Colonic mucosa (tissue), 4 donors: ENCODE measurements at regions not wholly inside any gene's neighbourhood (a gene's known extent, or its start where the extent isn't known, plus 50 kb on each side); places are given as distances from the start of the nearest gene placed in this dataset.

ENCODE experiments used
- DNase-seq: peaks from one replicate; pipeline ENCODE4 v3.0.0-alpha.2; 2020
- H3K27ac ChIP-seq: fragments of 200-600 bp; one replicate; pipeline ENCODE4 v1.8.0; 2021
- H3K27me3 ChIP-seq: fragments of 200-600 bp; one replicate; pipeline ENCODE4 v1.8.0; 2021
- H3K36me3 ChIP-seq: fragments of 200-600 bp; one replicate; pipeline ENCODE4 v1.8.0; 2021
- H3K4me1 ChIP-seq: fragments of 200-600 bp; one replicate; pipeline ENCODE4 v1.8.0; 2021; ENCODE audit warnings: mild to moderate bottlenecking
- H3K4me3 ChIP-seq: fragments of 200-600 bp; one replicate; pipeline ENCODE4 v1.8.0; 2021
- H3K9ac ChIP-seq, 2 donors: one replicate each; pipeline ENCODE4 v1.7.0; 2013; ENCODE audit warnings: control low read depth in 2 of 2, low read depth in 2 of 2, low read length in 2 of 2
- H3K9me3 ChIP-seq: fragments of 200-600 bp; one replicate; pipeline ENCODE4 v1.8.0; 2021
- intact Hi-C: fragments of 100-400 bp; cut with DNase I; formaldehyde crosslinking; loops from one replicate; pipeline ENCODE4 v1.14.1; 2022
- TF ChIP-seq, protein P1 (sequence below): fragments of 200-600 bp; IDR thresholded peaks from one replicate; pipeline ENCODE4 v1.8.0; 2022; ENCODE audit warnings: antibody characterized with exemption, mild to moderate bottlenecking
- donor health status: healthy.
- donor health status: DM: no; HTN: no; CAD: no.
- donor health status: DM: no; HTN: no; CAD: no.

DNA sequence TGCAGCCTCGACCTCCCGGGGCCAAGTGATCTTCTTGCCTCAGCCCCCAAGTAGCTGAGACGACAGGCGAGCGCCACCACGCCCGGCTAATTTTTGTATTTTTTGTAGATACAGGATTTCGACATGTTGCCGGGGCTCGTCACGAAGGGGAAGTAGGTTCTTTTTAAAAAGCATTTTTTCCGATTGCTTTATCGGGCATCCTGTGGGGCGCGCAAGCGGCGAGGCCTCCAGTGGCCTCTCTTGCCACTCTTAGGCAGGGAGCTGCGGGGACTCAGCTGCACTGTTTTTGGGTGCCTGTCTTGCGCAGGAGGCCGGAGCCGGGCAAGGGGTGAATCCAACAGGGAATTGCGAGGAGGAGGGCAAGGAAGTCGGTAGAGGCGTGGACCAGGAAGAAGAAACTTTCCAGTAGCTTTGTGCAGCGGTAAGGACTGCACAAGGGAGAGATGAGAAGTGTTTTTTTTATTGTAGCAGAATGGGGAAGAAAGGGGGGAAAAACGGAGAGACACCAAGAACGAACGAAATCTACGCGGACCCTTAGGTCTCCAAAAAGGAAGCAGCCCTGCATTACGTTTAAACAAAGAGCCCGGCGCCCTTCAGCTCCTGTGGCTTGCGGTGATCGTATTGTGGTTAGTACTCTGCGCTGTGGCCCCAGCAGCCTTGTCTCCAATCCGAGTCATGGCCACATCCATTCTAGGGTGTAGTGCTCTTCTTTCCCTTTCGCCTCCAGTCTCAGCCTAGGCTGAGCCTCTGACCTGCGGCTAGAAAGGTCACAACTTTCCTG, 164.8 kb downstream of the PPIAL4G start:
- no peak for DNase-seq
- Histone ChIP-seq H3K9ac (no peak overlapping the region), H3K36me3 (no peaks in the 10 kb centered on the region), H3K27me3 (no peaks in the 10 kb centered on the region), H3K9me3 (no peaks in the 10 kb centered on the region), H3K27ac (no peak overlapping the region), H3K4me1 (no peaks in the 10 kb centered on the region), H3K4me3 (peak overlapping the region; percentile 24)
- intact Hi-C loops, result no loop called here
- TF ChIP-seq, protein P1, sequence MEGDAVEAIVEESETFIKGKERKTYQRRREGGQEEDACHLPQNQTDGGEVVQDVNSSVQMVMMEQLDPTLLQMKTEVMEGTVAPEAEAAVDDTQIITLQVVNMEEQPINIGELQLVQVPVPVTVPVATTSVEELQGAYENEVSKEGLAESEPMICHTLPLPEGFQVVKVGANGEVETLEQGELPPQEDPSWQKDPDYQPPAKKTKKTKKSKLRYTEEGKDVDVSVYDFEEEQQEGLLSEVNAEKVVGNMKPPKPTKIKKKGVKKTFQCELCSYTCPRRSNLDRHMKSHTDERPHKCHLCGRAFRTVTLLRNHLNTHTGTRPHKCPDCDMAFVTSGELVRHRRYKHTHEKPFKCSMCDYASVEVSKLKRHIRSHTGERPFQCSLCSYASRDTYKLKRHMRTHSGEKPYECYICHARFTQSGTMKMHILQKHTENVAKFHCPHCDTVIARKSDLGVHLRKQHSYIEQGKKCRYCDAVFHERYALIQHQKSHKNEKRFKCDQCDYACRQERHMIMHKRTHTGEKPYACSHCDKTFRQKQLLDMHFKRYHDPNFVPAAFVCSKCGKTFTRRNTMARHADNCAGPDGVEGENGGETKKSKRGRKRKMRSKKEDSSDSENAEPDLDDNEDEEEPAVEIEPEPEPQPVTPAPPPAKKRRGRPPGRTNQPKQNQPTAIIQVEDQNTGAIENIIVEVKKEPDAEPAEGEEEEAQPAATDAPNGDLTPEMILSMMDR, result no peak

DNA sequence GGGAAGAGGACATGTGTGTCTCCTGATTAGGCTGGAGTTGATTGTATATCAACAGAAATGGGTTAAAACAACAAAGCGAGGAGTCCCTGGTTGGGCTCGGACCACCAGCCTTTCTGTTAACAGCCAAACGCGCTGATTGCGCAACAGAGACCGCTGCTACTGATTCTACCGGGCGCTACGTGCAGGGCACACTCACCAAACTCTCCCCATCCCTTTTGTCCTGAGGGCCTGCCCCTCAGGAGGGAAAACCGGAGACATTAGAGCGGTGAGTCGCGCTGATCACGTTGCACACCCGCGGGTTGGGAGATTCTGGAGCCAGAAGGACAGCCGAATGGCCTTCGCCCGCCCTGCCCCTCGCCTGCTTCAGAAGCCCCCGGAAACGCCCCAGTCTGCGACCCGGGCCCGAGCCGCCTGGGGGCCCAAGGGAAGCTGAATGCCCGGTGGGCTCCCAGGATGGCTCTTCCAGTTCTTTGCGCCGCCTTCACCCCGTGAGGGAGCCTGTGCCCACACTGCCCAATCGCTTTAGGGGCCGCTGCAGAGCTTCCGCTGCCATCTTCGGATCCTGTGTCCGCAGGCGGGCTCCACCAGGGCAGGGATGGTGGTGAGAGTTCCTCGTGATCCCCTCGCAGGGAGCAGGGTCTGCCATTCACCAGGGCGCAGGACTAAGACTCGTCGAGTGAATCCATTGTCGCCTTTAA, 165.4 kb upstream of the NBPF11 start:
- Histone ChIP-seq H3K4me3 (no peak overlapping the region), H3K27me3 (no peaks in the 10 kb centered on the region), H3K27ac (no peak overlapping the region), H3K4me1 (no peaks in the 10 kb centered on the region), H3K9me3 (no peaks in the 10 kb centered on the region), H3K9ac (no peak overlapping the region), H3K36me3 (no peaks in the 10 kb centered on the region)
- TF ChIP-seq, protein P1, result no peak
- intact Hi-C loops, result no loop called here
- DNase-seq, result no peak

DNA sequence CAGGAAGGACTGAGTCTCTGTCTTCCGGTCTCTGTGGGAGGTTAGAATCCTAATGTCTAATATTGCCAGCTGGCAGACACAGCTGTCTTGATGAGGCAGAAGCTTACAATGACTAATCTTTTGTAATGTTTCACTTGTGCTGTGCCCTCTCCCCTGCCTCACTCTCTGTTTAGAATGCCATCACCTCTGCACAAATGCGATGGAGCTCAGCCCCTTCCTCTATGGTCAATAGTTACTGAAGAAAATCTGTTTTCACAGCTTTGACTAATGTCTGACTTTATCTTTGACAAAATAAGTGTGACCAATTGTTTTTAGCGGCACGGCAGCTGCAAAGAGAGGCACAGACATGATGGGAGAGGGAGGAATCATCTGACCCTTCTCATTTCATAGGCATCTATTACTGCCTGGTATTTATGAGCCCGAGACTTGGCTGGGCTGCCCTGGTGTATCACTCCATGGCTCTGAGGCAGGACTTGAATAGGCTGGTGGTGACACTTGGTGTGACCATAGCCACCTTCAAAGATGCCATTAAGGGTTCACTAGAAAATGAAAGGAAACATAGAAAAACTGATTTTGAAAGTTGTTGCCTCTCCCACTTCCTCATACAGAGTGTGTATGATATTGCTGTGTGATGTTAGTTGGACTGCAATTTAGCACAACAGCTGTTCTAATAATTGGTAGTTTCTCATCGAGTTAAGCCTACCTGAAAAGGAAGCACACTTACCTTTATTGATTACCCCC, 163.2 kb upstream of the NBPF11 start:
- no peak for DNase-seq
- no peak overlapping the region for H3K4me3 ChIP-seq
- H3K4me1 ChIP-seq, result no peaks in the 10 kb centered on the region
- no peak overlapping the region for H3K27ac ChIP-seq
- TF ChIP-seq, protein P1, result no peak
- H3K27me3 ChIP-seq, result peaks cover 2% of the 10 kb centered on the region
- H3K36me3 ChIP-seq, result no peaks in the 10 kb centered on the region
- H3K9ac ChIP-seq, result no peak overlapping the region
- H3K9me3 ChIP-seq, result no peaks in the 10 kb centered on the region
- intact Hi-C loops, result no loop called here

DNA sequence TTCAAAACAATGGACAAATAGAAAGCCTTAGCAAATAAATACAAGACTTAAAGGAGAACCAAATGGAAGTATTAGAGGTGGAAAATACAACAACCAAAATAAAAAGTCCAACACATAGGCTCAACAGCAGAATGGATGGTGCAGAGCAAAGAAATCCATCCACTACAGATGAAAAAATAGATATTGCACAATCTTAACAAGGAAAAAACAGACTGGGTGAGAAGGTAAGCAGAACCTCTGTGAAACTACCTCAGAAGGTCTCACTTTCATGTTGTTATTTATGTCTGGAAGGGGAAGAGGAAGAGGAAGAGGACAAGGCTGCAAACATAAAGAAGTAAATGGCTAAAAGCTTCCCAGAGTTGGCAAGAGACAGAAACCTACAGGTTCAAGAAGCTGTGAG, 158.7 kb upstream of the NBPF11 start:
- no peaks in the 10 kb centered on the region for H3K9me3 ChIP-seq
- TF ChIP-seq, protein P1, result no peak
- H3K27me3 ChIP-seq, result peaks cover 22% of the 10 kb centered on the region
- no peaks in the 10 kb centered on the region for H3K4me1 ChIP-seq
- no peak overlapping the region for H3K27ac ChIP-seq
- intact Hi-C loops, result no loop called here
- no peak overlapping the region for H3K4me3 ChIP-seq
- no peak overlapping the region for H3K9ac ChIP-seq
- no peaks in the 10 kb centered on the region for H3K36me3 ChIP-seq
- no peak for DNase-seq

DNA sequence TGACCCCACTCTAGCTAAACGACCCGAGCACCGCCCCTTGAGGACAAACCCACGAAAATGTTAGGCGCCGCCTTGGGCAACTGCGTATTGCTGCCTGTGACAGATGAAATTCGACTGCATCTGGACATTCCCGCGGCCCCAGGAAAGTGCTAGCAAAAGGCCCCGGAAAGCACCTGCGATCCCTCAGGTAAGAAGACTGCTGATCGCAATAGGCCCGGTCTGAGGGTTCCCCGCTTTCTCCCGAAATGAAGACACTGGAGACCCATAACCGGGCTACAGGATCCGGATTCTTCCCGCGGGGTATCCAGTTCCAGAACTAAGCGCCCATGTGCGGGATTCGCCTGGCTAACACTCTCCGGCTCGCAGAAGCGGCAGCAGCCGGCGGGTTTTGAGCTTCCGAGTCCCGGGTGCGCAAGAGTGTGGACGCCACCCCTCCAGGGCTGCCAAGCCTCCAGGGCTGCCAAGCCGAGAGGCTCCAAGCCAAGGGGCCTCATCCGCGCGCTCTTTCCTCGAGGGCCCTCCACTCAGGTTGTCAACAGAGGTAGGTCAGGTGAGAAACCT, 157.9 kb upstream of the NBPF11 start:
- Histone ChIP-seq H3K36me3 (no peaks in the 10 kb centered on the region), H3K27me3 (peaks cover 22% of the 10 kb centered on the region)

More for the DNA sequence above, 157.9 kb upstream of the NBPF11 start:
- TF ChIP-seq, protein P1, result no peak
- Histone ChIP-seq H3K9me3 (no peaks in the 10 kb centered on the region), H3K27ac (no peak overlapping the region), H3K9ac (no peak overlapping the region), H3K4me1 (no peaks in the 10 kb centered on the region), H3K4me3 (no peak overlapping the region)
- DNase-seq, result no peak
- intact Hi-C loops, result no loop called here
